ENCODE measurements at regions not wholly inside any gene's neighbourhood (a gene's known extent, or its start where the extent isn't known, plus 50 kb on each side); places are given as distances from the start of the nearest gene placed in this dataset.

DNA sequence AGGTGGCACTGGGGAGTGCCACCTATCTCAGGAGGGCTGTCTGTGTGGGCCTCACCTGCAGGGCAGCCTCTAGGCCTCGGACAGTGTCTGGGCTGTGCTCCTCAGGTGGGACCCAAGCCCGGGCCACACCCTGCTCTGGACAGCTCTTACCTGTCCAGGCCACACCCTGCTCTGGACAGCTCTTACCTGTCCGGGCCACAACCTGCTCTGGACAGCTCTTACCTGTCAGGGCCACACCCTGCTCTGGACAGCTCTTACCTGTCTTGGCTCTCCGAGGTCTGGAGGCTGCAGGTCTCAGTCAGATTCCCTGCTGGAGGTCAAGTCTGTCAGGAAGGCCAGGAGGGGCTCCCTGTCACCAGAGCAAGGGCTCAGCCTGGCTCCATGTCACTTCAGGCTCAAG, 80.6 kb downstream of the LINGO1 start:
- no peak overlapping the region for H3K4me3 ChIP-seq (ENCODE audit: low read length)
- TF ChIP-seq, protein P1, sequence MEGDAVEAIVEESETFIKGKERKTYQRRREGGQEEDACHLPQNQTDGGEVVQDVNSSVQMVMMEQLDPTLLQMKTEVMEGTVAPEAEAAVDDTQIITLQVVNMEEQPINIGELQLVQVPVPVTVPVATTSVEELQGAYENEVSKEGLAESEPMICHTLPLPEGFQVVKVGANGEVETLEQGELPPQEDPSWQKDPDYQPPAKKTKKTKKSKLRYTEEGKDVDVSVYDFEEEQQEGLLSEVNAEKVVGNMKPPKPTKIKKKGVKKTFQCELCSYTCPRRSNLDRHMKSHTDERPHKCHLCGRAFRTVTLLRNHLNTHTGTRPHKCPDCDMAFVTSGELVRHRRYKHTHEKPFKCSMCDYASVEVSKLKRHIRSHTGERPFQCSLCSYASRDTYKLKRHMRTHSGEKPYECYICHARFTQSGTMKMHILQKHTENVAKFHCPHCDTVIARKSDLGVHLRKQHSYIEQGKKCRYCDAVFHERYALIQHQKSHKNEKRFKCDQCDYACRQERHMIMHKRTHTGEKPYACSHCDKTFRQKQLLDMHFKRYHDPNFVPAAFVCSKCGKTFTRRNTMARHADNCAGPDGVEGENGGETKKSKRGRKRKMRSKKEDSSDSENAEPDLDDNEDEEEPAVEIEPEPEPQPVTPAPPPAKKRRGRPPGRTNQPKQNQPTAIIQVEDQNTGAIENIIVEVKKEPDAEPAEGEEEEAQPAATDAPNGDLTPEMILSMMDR (IDR thresholded peaks at IDR 0.05; ENCODE audit: insufficient read depth, low read depth, low read length, missing control alignments), result no peak

DNA sequence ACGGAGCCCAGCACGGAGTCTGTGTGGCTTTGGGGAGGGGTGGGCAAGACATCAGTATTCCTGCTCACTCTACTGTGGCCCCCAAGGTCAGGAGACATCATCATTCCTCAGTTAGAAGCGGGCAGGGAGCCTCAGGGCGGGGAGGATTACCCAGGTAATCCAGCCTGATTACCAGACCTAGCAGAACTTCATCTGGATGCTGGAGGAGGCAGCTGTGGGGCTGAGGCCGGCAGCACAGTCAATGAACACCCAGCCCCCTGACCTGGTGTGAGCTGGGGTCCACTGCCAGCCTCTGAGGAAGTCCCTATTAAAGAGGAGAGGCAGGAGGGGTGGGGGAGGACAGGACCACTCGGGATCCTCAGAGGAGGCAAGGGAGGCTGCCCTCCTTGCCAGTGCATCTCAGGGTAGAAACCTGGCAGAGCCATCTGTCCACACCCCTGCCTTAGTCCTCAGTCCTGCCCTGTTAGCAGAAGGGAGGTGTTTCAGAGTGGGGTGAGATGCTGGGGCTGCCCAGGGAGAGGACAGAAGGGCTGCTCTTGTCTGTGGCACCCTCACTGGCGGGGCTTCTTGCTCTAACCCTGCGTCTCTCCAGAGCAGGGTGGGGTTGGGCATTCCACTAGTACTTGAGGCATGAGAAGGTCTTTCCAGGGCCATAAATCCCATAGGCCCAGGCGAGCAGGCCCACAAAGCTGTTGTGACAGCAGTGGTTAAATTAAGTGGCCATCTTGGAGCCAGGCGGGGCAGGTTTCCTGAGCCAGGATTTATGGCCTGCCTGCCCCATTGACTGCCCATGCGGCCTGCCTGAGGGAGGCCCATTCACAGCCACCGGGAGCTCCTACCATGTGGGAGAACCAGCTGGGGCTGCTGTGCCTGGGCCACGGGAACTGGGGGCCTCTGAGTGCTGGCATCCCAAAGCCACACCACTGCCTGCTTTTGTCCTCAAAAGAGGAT, 82.1 kb downstream of the LINGO1 start:
- DNase-seq (ENCODE audit: low read depth), result no peak
- TF ChIP-seq, protein P1 (IDR thresholded peaks at IDR 0.05; ENCODE audit: insufficient read depth, low read depth, low read length, missing control alignments), result no peak
- H3K4me3 ChIP-seq (ENCODE audit: low read length), result no peak overlapping the region

More for the DNA sequence above, 80.6 kb downstream of the LINGO1 start:
- no peak for DNase-seq (ENCODE audit: low read depth)

DNA sequence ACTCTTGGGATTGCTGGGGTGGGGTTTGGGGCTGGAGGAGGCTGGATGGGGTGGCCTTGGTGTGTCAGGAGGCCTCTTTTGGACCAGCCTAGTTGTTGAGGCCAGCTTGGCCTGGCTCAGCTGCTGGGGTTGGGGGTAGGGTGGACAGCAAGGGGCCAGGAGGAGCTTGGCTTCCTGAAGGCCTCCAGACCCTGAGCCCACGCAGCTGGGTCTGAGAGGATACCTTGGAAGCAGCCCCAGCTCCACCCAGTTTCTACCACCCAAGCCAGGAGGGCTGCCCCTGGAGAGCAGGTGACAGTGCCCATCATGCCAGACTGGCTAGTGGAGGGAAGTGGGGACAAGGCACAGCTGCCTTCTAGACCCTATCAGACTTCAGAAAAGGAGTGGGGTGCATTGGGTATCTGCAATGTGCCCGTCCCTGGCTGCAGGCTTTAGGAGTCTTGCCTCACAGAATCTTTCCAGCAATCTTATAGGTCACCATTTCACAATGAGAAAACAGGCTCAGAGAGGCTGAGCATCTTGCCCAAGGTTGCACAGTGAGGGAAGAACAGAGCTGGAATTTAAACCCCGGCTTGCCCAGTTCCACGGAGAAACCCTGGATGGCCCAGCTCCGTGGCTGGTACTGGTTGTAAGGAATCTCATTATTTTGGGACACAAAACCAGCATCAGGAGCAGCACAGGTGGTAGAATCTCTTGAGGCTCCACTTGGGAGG, 83.0 kb downstream of the LINGO1 start:
- DNase-seq (ENCODE audit: low read depth), result no peak
- TF ChIP-seq, protein P1 (IDR thresholded peaks at IDR 0.05; ENCODE audit: insufficient read depth, low read depth, low read length, missing control alignments), result no peak
- no peak overlapping the region for H3K4me3 ChIP-seq (ENCODE audit: low read length)

DNA sequence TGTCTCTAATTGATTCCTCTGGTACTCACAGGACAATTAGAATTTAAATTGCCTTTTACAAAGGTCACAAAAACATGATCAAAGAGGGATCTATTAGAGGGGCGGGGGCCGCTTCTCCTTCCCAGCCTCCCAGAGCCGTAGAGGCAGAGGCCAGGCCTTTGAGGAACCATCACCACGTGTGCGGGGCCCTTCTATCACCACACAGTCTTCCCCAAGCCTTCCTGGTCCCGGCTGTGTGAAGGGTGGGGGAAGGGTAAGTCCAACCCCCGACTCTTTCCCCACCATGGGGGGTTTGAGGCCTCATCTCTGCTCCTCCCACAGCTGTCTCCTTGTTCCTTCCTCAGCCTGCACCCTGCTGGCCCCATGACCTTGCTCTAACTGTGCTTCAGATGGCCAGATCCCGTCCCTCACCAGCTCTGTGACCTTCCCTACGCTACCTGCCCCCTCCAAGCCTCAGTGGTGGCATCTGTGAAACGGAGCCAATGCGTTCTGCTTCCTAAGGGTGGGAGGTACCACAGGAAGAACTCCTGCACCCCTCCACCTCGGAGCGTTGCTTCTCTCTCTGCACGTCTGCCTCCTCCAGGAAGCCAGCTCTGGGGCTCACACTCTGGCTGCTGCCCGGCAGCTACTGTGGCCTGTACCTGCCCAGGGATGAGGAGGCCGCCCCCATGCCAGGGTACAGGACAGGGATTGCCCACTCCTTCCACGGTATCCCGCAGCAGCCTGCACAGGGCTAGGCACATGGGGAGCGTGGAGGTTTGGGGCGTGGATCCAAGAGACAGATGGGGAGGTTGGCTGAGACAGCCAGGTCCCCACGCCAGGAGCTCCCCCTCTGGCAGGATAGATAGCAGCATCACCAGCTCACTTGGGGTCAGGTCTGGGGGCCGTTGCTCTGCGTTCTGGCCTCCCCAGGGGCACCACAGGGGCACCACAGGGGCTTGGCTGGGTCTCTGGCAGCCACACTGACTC, 83.8 kb downstream of the LINGO1 start:
- no peak for DNase-seq (ENCODE audit: low read depth)
- no peak overlapping the region for H3K4me3 ChIP-seq (ENCODE audit: low read length)
- TF ChIP-seq, protein P1 (IDR thresholded peaks at IDR 0.05; ENCODE audit: insufficient read depth, low read depth, low read length, missing control alignments), result no peak

DNA sequence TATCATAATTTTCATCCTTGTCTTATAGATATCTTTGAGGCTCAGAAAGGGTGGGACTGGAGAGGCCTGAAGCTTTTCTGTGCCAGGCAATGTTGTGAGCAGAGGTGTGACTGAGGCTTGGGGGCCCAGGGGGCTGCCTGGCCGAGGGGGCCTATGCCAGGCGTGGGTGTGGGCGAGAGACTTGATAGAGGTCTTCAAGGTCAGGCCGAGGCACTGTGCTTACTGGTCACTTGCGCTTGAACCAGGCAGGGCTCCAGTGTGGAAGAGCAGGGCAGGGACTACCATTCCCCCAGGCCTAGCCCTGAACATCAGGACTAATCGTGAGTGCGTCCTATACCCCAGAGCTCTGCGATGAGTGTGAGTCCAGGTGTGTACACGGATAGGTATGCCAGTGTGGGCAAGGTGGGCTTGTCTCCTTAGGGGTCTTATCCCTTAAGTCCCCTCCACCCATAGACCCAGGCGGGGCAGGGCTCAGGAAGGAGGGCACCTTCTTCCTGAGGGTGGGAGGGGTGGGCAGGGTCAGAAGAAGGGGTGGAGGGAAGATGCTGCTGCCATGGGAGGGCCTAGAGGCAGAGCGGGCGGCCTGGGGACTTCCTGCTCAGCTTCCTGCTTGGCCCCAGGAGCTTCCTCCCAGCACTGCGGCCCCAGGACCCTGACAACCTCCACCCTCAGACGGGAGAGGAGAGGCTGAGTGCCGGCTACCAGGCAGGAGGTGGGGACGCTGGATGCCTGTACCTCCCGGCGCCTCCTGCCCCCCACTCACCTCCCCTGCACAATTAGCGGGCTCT, 84.7 kb downstream of the LINGO1 start:
- DNase-seq (ENCODE audit: low read depth), result no peak
- H3K4me3 ChIP-seq (ENCODE audit: low read length), result no peak overlapping the region
- TF ChIP-seq, protein P1 (IDR thresholded peaks at IDR 0.05; ENCODE audit: insufficient read depth, low read depth, low read length, missing control alignments), result no peak

DNA sequence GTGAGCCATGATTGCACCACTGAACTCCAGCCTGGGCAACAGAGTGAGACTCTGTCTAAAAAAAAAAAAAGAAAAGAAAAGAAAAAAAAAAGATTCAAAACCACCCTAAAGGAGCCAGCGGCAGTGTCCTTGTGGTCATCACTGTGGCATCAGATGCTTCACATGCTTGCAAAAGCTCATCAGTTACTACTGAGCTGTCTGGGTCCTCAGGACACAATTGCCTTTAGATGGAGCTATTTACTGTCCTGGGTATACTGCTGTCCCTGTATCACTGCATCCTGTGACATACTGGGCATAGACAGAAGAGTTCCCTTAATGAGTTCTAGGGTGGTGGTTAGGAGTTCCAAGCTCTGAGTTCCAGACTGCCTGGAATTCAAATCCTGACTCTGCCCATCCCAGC, 85.8 kb downstream of the LINGO1 start:
- DNase-seq (ENCODE audit: low read depth), result no peak
- TF ChIP-seq, protein P1 (IDR thresholded peaks at IDR 0.05; ENCODE audit: insufficient read depth, low read depth, low read length, missing control alignments), result no peak

More for the DNA sequence above, 85.8 kb downstream of the LINGO1 start:
- H3K4me3 ChIP-seq (ENCODE audit: low read length), result no peak overlapping the region

Measured in epithelial cell of esophagus (primary cell).